Breast epithelium (tissue), 4 donors: ENCODE measurements at regions not wholly inside any gene's neighbourhood (a gene's known extent, or its start where the extent isn't known, plus 50 kb on each side); places are given as distances from the start of the nearest gene placed in this dataset.

Experiments
- DNase-seq, 2 donors: peaks; one replicate each; pipeline ENCODE4 v3.0.0-alpha.2; 2019; ENCODE audit warnings: low spot score in 2 of 2
- H3K27ac ChIP-seq, 2 donors: fragments of 200-600 bp; sonication (generic) in 1 of 2; one replicate each; pipeline ENCODE4 v1.5.1; 2016 to 2019; ENCODE audit warnings: mild to moderate bottlenecking in 1 of 2
- H3K27me3 ChIP-seq, 2 donors: fragments of 200-600 bp; sonication (generic) in 1 of 2; one replicate each; pipeline versions ENCODE4 v1.5.1 to v1.6.0; 2017 to 2019; ENCODE audit warnings: control low read depth in 1 of 2, mild to moderate bottlenecking in 1 of 2
- H3K36me3 ChIP-seq: fragments of 200-600 bp; one replicate; pipeline ENCODE4 v1.5.1; 2019
- H3K4me1 ChIP-seq, 2 donors: fragments of 200-600 bp; sonication (generic); one replicate each; pipeline ENCODE4 v1.5.1; 2016 to 2019; ENCODE audit warnings: control low read depth in 1 of 2
- H3K4me3 ChIP-seq, 3 donors: fragments of 200-600 bp; sonication (generic); 1 replicate in 2 of 3; 2 replicates in 1 of 3; pipeline ENCODE4 v1.5.1; 2016 to 2019; ENCODE audit warnings: mild to moderate bottlenecking in 3 of 3, moderate library complexity in 2 of 3
- H3K9me3 ChIP-seq, 2 donors: fragments of 200-600 bp; sonication (generic) in 1 of 2; one replicate each; pipeline ENCODE4 v1.5.1; 2016 to 2019; ENCODE audit warnings: control low read depth in 1 of 2
- CTCF ChIP-seq, 3 donors: fragments of 450-650 bp; IDR thresholded peaks; one replicate each; pipeline ENCODE4 v1.5.1; 2016 to 2017; ENCODE audit warnings: antibody characterized with exemption in 3 of 3, mild to moderate bottlenecking in 3 of 3, moderate library complexity in 3 of 3
- POLR2A ChIP-seq: fragments of 450-650 bp; IDR thresholded peaks from one replicate; pipeline ENCODE4 v1.6.1; 2016; ENCODE audit warnings: antibody characterized with exemption, mild to moderate bottlenecking, moderate library complexity
- POLR2AphosphoS5 ChIP-seq, 3 donors: sonication (generic); formaldehyde crosslinking; IDR thresholded peaks; one replicate each; pipeline ENCODE4 v1.6.1; 2017; ENCODE audit warnings: antibody characterized with exemption in 3 of 3
- intact Hi-C: fragments of 100-400 bp; cut with DNase I; formaldehyde crosslinking; loops from one replicate; pipeline ENCODE4 v1.15.1; 2023; ENCODE audit warnings: low total_unique reads

- Histone ChIP-seq H3K9me3 (no peaks in the 10 kb centered on the region), H3K27ac (no peak overlapping the region), H3K4me1 (no peaks in the 10 kb centered on the region), H3K4me3 (no peak overlapping the region), H3K27me3 (no peaks in the 10 kb centered on the region), H3K36me3 (no peaks in the 10 kb centered on the region)
- DNase-seq = no peak
- TF ChIP-seq POLR2AphosphoS5 (IDR thresholded peaks at IDR 0.05) (no peak), POLR2A (no peak), CTCF (IDR thresholded peaks at IDR 0.05) (no peak)
- intact Hi-C loops = no loop called here
Measured at GRCh38 chr5:165055476-165055875, 1550.1 kb downstream of the MAT2B start.

- Histone ChIP-seq H3K4me1 (no peaks in the 10 kb centered on the region), H3K27me3 (no peaks in the 10 kb centered on the region), H3K36me3 (no peaks in the 10 kb centered on the region), H3K9me3 (no peaks in the 10 kb centered on the region), H3K27ac (no peak overlapping the region), H3K4me3 (no peak overlapping the region)
- TF ChIP-seq POLR2A (no peak), CTCF (IDR thresholded peaks at IDR 0.05) (no peak), POLR2AphosphoS5 (IDR thresholded peaks at IDR 0.05) (no peak)
- no peak for DNase-seq
- intact Hi-C loops = no loop called here
Measured at GRCh38 chr5:165057145-165057544, 1551.7 kb downstream of the MAT2B start.

- TF ChIP-seq CTCF (IDR thresholded peaks at IDR 0.05) = no peak
- no peak for TF ChIP-seq POLR2A
- no peak for TF ChIP-seq POLR2AphosphoS5 (IDR thresholded peaks at IDR 0.05)
- Histone ChIP-seq H3K27me3 (no peaks in the 10 kb centered on the region), H3K4me1 (no peaks in the 10 kb centered on the region), H3K9me3 (peaks cover 0 to 9% of the 10 kb centered on the region in 2 donors), H3K36me3 (no peaks in the 10 kb centered on the region), H3K27ac (no peak overlapping the region), H3K4me3 (no peak overlapping the region)
- intact Hi-C loops = no loop called here
- DNase-seq = no peak
Measured at GRCh38 chr5:165066751-165067385, 1561.4 kb downstream of the MAT2B start.

GRCh38 chr5:165076686-165077085 is 1571.3 kb downstream of the MAT2B start:
- TF ChIP-seq POLR2A (no peak), POLR2AphosphoS5 (IDR thresholded peaks at IDR 0.05) (no peak), CTCF (IDR thresholded peaks at IDR 0.05) (no peak)
- Histone ChIP-seq H3K36me3 (no peaks in the 10 kb centered on the region), H3K4me1 (no peaks in the 10 kb centered on the region), H3K9me3 (no peaks in the 10 kb centered on the region), H3K4me3 (no peak overlapping the region), H3K27me3 (no peaks in the 10 kb centered on the region), H3K27ac (no peak overlapping the region)
- DNase-seq = no peak
- intact Hi-C loops = no loop called here

- Histone ChIP-seq H3K4me3 (no peak overlapping the region), H3K4me1 (no peaks in the 10 kb centered on the region), H3K36me3 (no peaks in the 10 kb centered on the region), H3K27me3 (no peaks in the 10 kb centered on the region), H3K27ac (no peak overlapping the region), H3K9me3 (no peaks in the 10 kb centered on the region)
- TF ChIP-seq CTCF (IDR thresholded peaks at IDR 0.05) (no peak), POLR2AphosphoS5 (IDR thresholded peaks at IDR 0.05) (no peak), POLR2A (no peak)
- DNase-seq = no peak
- intact Hi-C loops = no loop called here
Measured at GRCh38 chr5:165079389-165079788, 1574.0 kb downstream of the MAT2B start.
